ENCODE measurements at regions not wholly inside any gene's neighbourhood (a gene's known extent, or its start where the extent isn't known, plus 50 kb on each side); places are given as distances from the start of the nearest gene placed in this dataset.
"Not testable (repeated sequence)": the region's sequence is repeated elsewhere in the genome, so short reads cannot be mapped to it uniquely, and the experiment has no call there.

DNA sequence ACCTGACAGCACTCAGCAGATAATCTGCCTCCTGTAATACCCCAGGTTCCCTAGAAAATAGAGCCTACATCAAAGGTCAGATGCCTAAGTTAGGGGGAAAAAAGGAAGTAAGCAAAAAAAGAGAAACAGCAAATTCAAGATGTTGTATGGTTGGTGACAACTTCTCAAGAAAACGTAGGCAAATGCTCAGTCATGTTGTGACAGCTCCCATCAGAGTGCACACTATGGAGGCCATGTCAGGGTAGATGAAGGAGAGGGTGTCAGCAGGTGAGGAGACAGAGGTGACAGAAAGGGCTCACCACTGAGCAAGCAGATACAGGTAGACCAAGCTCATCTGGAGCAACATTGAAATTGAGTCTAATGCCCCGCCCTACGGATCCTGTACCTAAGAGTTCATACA, 356.8 kb upstream of the BRINP1 start:
- no peak for DNase-seq

- no peak for DNase-seq
Observed at GRCh38 chr9:119722384-119722783, 353.1 kb upstream of the BRINP1 start.

DNA sequence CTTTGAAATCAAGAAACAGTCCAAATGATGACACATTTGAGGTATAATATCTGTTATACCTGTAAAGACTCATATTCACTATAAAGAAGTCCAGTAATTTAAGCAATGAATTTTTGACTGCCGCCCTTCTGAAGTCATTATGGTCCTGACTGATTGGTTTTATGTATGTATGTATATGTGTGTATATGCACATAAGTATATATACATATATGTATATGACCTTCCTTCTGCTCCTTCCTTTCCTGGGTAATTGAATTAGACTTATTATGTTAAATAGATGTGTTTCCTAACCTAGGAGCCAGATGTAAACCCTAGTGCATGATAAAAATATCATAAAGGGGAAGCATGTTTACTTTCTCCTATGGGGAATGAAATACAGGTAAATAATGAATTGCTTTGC, 343.1 kb upstream of the BRINP1 start:
- DNase-seq: no peak

DNA sequence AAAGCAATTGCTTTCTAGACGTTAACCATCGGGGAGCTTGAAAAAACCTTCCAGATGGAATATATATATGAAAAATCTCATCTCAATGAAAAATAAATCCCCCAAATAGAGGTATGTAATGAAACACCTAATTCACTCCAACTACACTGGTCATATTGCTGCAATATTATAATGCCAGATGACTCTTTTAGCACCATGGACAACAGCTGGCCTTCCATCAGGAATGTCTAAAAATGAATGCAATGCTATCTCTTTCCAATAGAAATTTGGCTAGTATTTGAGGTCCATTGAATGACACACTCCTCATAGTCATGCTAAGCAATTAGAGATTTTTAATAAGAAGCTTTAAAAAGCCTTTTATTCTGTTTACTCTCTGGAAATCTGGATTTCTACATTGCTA, 340.2 kb upstream of the BRINP1 start:
- DNase-seq: no peak

GRCh38 chr9:119707228-119707845, 338.1 kb upstream of the BRINP1 start:
- DNase-seq: no peak

GRCh38 chr9:119701651-119702050, 332.4 kb upstream of the BRINP1 start:
- DNase-seq: no peak

DNA sequence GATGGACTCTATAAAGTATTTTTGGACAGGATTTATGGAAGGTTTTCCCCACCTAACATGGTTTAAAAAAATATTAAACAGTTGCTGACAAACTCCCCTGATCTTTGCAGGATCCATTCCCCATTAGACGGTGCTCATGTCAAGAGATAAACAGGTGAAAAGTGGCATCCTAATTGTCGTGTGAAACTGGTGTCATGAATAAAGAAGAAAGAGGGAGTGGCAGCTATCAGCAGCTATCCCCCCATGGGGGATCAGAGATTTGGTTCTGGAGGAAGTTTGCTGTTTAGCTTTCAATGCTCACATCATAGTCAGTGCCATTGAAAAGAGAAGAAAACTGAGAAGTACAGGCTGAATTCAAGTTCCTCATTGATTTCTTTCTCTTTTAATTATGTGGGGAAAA, 329.3 kb upstream of the BRINP1 start:
- DNase-seq: no peak

- DNase-seq: no peak
Observed at GRCh38 chr9:119697996-119698395, 328.8 kb upstream of the BRINP1 start.

DNA sequence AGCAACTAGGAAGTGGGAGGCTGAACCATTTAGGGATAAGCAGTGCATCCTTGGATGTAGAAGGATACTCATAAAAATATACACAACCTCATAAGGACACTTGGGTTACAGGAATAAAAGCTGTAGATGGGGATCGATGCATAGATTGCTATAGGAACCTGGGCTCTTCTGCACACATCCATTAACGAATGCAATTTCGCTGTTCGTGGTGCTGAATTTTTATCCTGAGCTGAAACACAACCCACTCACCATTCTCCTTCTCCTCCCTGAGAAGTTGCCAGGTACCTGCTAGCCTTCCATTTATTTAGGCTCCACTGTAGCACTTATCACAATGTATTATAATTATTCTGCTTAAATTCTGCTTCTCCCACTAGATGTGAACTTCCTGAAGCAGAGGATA, 320.6 kb upstream of the BRINP1 start:
- DNase-seq: no peak

DNA sequence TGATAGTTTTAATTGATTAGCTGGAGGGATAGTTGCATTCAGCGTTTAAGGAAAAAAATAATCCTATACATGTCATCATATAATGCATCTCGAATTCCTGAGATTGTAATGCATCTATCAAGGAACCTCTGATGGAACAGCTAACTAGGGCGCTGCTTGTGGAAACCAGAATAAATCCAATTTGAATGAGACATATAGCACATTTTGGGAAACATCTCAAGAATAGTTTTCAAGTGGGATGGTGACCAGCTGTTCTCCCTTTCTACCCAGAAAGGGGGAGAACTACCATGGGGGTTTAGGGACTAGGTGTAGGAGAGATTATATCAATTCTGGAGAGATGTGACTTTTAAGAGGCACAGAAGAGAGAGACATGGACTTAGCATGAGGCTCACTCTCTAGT, 319.3 kb upstream of the BRINP1 start:
- no peak for DNase-seq

GRCh38 chr9:119677811-119678505, 308.7 kb upstream of the BRINP1 start:
- no peak for DNase-seq

GRCh38 chr9:119675951-119676350, 306.7 kb upstream of the BRINP1 start:
- no peak for DNase-seq

- DNase-seq: not testable (repeated sequence)
Observed at GRCh38 chr9:119672763-119673162, 303.5 kb upstream of the BRINP1 start.

DNA sequence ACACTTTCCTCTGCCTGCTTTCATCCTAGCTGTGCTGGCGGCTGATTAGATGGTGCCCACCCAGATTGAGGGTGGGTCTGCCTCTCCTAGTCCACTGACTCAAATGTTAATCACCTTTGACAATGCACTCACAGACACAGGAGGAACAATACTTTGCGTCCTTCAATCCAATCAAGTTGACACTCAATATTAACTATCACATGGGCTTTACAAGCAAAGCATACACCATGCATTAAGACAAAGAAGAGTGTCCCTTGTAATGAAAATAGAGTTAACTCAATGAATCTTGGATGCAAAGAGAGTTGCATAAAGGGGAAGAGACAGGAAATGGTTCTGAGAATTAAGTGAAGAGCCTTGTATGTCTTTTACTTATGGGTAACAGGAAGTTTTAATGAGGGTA, 298.7 kb upstream of the BRINP1 start:
- no peak for DNase-seq

DNA sequence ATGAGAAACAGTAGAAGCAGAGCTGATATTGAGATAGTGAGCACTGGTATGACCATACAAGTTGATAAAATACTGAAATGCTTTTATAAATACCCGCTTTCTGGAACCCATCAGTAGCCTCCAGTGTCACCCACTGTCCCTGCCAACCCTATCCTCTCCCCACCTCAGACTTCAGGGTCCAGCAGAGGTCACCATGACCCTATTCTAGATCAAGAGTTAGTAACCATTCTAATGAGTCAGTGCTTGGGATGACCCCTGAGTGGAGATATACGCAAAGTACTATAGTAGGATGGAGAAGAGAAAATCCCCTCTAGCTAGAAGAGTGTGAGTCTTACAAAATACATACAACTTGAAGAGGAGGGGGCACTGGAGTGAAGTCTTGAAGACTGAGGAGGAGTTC, 297.9 kb upstream of the BRINP1 start:
- DNase-seq: no peak

DNA sequence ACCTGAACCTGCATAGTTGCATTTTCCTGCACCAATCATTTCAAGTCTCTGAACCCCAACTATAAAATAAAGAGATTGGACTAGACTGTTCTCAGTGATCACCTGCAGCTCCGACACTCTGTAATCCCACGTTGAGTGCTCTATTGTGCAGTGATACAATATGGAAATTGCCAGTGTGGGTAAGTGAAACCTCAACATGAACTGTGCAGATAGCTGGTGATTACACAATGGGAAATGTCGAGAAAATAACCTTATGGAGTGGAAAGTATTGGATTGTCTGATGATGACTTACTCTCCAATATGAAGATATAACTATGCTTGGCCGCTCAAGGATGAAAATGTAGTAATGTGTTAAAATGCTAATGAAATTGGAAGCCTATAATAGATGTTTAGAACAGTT, 293.1 kb upstream of the BRINP1 start:
- DNase-seq: no peak

DNA sequence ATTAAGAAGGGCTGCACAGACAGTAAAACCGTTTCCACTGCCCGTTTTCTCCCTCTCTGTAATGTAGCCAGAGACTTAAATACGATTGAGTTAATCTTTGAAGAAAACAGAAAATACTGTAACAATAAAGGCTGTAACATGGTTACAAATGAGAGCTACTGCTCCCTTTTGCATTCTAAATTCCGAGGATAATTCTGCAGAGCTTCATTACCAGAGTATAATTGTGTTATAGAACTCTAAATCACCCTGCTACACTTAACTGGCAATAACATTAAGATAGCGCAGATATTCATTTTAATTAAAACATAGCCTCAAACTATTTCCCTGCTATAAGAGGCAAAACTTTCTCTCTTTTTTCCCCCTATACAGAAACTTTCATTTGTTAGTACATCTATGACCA, 283.7 kb upstream of the BRINP1 start:
- DNase-seq: no peak

DNA sequence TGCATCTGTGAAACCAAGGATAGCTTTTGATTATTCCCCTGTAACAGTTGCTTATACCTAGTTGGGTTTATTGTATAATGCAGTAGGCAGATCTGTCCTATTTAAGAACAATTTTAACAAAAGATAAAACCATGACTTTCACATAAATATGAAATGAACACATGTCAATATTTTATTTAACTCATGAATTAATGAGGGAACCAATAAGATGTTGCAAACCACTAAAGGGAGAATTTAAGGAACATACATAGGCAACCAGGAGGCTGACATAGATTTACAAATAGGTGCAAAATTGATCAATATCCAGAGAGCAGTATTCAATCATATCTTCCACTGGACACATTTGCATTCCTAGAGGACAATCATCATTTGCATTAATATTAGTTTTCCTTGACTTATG, 280.0 kb upstream of the BRINP1 start:
- no peak for DNase-seq

DNA sequence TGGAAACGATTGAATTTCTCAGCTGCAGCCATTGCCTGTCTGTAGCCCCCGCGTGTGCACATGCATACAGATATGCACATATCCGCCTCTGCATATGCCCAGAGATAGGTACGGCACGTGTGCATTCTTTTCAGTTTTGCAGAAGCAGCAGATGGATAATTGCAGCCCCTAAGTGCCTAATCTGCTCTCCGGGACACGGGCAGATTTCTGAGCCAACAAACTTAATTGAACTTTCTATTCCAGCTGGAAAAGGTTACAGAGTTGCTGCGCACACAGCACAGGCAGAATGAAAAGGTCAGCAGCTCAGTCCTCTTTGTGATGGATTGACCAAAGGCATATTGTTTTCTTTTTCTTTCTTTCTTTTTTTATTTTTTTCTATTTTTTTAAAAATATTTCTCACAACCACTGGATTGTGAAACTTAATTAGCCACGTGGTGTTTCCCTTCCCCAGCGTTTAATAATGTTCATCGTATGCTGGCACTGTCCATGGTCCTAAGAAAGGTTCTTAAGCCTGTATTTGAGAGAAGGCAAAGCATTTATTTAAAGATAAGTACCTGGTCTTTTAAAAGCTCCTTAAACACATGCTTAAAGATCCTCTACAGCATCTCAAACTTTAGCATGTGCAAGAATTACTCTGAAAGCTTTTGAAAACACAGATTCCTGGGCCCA, 270.2 kb upstream of the BRINP1 start:
- peak; percentile 5 for DNase-seq

DNA sequence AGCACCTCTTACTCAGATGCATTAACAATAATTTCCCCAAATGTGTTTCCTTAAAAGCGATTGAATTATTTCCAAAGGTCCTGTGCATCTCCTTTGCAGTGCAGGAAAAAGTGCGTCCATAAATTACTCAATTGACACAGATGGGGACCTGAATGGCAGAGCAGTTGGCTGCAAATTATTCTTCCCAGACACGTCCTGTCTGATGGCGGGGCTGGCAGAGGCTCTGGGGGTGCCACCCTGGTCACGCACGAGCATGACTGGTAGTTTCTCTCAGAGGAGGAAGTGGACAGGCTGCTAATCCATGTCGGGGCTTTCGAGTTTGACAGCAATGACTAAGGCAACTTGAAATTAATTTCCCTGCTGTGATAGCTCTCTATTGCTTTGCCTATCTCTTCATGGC, 264.8 kb upstream of the BRINP1 start:
- DNase-seq: no peak

DNA sequence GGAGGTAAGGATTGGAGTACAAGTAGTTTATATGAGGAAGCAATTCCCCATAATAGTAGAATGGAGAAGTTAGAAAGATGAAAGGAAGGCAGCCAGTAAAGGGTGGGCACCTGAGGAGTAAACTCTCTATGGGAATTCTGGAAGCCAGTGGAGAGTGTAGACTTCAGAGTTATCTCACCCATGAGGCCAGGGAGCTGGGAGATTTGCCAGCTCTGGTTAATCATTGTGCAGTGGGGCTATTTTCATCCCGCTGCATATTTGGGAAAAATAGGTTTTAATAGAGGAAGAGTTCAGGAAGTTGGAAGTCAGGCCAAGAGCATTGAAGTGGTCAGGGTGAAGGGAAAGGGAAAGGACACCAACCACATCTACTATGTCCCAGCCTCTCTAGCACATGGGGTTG, 242.3 kb upstream of the BRINP1 start:
- no peak for DNase-seq

DNA sequence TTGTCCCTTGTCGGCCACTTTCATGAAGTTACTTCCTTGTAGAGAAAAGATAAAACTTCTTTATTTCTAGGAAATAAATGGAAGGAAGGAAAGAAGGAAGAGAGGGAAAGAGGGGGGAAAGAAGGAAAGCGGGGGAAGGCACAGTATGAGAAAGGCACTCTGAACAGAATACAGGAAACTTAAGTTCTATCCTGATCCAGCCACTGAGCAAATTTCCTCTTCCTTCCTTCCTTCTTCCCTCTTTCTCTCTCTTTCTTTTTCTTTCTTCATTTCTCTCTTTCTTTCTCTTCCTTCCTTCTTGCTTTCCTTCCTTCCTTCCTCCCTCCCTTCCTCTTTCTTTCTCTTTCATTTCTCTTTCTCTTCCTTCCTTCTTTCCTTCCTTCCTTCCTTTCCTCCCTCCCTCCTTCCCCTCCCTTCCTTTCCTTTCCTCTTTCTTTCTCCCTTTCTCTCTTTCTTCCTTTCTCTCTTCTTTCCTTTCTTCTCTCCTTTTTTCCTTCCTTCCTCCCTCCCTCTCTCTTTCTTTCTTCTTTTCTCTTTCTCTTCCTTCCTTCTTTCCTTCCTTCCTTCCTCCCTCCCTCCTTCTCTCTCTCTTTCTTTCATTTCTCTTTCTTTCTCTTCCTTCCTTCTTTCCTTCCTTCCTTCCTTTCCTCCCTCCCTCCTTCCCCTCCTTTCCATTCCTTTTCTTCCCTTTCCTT, 240.2 kb upstream of the BRINP1 start:
- no peak for DNase-seq

DNA sequence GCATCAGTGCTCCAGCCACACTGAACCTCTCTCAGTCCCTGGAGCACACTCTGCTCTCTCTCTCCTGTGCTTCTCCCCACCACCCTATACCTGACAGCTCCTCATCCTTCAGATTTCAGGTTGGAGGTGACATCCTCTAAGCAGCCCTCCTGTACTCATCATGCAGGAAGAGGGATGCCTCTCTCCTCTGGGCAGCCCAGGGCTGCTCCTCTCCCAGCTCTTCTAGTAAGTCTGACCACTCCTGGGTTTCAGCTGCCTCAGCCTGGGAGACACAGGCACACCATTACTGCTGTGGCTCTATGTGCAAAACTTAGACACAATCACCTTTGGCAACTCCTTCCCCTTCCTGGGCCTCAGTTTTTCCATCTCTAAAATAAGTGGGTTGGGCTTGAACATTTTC, 232.4 kb upstream of the BRINP1 start:
- DNase-seq: no peak

- no peak for DNase-seq
Observed at GRCh38 chr9:119597499-119597898, 228.3 kb upstream of the BRINP1 start.

All from fibroblast of skin of right biceps (primary cell).